ENCODE measurements at regions not wholly inside any gene's neighbourhood (a gene's known extent, or its start where the extent isn't known, plus 50 kb on each side); places are given as distances from the start of the nearest gene placed in this dataset.

DNA sequence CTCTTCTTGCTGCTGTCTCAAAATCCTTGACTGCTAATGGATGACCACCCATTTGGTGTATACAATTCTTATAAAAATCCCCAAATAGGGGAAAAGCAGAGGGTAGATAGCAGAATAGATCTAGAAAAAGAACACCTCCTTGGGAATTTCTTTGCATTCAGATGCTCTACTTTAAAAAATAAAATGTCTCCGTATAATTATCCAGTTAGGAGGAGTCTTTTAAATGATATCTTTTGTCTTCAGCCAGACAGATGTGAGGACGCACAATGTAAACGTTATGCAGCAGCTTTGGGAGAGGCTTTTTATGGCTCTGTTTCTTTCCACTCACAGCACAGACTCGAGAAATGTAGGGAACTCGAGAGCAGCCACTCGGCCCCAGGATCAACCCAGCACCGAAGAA, 300.2 kb downstream of the IRF8 start:
- no peak for DNase-seq (ENCODE audit: low read depth)

DNA sequence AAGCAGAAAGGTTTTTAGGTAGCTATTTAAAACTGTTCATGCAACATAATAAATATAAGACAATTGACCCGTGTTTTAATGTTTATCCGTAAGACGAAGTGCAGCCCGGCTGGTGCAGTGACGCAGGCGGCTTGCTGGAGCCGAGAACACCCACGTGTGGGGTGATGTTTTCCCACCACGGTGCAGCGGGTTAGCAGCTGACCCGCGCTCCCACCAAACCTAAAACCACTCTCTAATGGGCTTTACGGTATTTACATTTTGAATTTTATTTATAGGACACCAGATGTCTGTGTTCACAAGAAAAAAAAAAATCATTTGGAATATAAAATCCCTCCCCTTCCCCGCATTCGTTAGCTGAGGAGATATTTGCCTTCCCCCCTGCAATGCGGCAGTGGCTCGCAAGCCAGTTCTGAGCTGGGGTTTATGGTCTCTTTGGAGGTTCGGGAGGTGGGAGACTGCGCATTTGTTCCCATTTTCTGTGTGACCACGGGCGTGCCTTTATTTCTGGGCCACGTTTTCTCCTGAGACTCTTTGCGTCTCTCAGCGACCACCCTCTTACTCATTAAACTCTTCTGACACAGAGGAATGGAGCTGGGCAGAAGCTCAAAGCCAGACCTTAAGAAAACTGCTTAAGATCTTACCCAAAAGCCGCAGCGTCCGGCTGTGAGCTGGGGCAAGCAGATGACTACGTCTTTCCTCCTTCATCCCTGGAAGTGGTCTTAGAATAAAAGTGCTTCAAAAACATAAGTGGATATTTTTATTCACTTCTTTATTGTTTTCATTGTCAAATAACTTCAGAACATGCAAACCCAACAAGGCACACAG, 301.1 kb downstream of the IRF8 start:
- DNase-seq (ENCODE audit: low read depth): no peak

GRCh38 chr16:86200722-86201121, 301.8 kb downstream of the IRF8 start:
- no peak for DNase-seq (ENCODE audit: low read depth)

- no peak for DNase-seq (ENCODE audit: low read depth)
These were observed 302.8 kb downstream of the IRF8 start for GRCh38 chr16:86201746-86202145.

DNA sequence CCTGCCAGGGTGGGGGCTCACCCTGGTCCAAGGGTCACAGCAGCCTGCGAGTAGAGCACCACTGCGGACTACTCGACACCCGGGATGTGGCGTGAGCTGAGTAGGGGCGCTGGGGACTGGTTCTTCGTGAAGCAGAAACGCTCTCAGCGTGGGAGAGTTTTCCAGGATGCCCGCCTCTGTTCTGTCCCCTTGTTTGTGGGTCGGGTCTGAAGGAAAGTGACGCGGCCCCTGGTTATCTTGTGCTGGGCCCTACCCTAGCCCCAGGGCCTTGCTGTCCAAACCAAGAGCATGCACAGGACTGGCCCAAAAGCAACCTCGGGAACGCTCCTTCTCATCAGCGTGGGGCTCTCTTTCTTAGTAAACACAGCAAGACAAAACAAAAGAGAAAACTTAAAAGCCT, 303.3 kb downstream of the IRF8 start:
- DNase-seq (ENCODE audit: low read depth): no peak

- DNase-seq (ENCODE audit: low read depth): no peak
These were observed 303.9 kb downstream of the IRF8 start for GRCh38 chr16:86202760-86203426.

- no peak for DNase-seq (ENCODE audit: low read depth)
These were observed 304.8 kb downstream of the IRF8 start for GRCh38 chr16:86203557-86204275.

- DNase-seq (ENCODE audit: low read depth): no peak
These were observed 304.6 kb upstream of the FOXF1 start for GRCh38 chr16:86205521-86206245.

DNA sequence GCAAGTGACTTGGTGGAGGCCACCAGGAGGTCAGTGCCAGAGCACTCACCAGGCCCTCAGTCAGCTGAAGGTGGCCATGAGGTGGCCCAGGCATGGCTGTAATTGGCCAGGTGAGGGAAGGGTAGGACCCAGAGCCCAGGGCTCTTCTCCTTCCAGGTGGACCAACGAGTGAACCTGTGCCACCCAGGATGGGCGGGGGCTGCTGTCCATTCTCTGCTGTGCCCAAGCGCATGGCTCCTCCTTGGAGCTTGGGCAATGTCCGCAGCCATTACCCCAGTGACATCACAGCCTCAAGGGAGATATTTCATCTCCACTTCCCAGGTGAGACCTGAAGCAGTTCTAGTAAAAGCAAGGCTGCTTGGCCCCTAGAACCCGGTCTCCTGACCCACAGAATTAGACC, 303.0 kb upstream of the FOXF1 start:
- DNase-seq (ENCODE audit: low read depth): no peak

DNA sequence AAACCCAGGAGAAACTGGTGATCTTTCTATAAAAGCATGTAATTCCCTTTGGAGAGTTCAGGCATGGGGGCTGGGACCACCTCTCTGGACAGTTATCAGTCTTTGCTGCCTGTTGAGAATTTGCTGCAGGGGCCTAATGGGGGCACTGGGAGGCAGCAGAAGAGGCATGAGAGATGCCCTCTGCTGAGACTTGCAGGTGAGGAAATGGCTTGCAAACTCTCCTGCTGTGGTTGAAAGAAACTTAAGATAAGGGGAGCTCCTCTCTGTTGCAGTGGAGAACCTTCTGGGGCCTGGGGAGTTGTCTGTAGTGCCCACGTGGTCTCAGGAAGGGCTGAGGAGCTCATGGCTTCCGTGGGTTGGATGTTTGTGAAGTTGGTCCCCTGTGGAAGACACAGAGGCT, 301.1 kb upstream of the FOXF1 start:
- no peak for DNase-seq (ENCODE audit: low read depth)

GRCh38 chr16:86210403-86211193, 299.7 kb upstream of the FOXF1 start:
- no peak for DNase-seq (ENCODE audit: low read depth)

- DNase-seq (ENCODE audit: low read depth): no peak
These were observed 299.1 kb upstream of the FOXF1 start for GRCh38 chr16:86211265-86211664.

DNA sequence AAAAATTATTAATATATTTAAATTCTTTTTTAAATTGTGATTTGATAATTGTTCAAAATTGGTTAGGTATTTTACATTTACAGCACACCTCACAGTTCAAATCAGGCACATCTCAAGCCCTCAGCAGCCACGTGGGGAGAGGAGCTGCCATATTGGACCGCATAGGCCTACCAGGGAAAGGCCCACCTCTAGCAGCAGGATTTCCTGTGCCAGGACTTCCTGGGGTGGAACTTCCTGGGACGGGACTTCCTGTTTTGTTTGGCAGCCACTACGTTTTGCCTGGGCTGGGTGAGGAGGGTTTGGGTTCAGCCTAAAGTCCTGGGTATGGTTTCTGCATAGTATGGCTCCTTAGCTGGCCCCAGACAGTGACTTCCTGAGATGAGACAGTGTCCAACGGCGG, 298.5 kb upstream of the FOXF1 start:
- DNase-seq (ENCODE audit: low read depth): no peak

DNA sequence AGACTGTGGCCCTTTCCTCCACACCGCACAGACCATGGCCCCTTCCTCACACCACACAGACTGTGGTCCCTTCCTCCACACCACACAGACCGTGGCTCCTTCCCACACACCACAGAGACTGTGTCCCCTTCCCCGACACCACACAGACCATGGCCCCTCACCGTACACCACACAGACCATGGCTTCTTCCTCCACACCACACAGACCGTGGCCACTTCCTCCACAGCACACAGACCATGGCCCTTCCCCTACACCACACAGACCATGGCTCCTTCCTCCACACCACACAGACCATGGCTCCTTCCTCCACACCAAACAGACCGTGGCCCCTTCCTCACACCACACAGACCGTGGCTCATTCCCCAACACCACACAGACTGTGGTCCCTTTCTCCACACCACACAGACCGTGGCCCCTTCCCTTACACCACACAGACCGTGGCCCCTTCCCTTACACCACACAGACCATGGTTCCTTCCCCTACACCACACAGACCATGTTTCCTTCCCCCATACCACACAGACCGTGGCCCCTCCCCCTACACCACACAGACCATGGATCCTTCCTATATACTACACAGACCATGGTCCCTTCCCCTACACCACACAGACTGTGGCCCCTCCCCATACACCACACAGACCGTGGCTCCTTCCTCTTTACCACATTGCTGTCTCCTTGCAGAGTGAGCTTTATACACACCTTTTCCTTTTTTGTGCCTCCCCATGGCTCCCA, 297.5 kb upstream of the FOXF1 start:
- no peak for DNase-seq (ENCODE audit: low read depth)

DNA sequence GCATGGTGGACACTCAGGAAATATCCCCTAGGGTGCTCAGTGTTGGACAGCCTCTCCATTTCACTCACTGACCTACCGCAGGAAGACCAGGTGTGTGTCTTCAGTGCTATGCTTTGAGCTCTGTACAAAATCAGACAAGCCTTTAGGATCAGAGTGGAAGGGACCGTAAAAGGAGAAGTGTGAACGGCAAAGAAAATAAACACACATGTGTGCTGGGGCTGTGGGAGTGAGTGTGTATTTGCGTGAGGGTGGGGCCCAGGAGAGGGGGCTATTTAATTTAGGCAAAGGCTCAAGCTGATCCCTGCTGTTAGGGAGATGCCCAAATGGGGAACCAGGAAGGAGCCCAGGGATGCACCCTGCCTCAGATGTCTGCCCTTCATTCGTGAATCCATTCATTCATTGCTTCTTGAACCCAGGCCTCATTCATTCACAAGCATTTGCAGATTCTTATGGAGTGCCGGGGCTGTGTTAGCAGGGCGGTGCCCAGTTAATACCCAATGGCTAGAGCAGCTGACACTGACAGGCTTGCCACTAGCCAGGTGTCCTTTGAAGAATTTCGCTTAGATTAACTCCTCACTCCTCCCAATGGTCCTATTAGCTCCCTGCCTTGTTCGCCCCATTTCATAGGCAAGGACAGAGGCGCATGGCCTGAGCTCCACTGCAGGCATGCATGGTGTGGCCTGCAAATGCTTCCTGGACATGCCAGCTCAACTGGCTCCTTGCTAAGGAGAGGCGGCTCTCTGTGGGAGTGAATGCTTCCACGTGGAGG, 296.7 kb upstream of the FOXF1 start:
- DNase-seq (ENCODE audit: low read depth): no peak

- no peak for DNase-seq (ENCODE audit: low read depth)
These were observed 295.7 kb upstream of the FOXF1 start for GRCh38 chr16:86214326-86215232.

- no peak for DNase-seq (ENCODE audit: low read depth)
These were observed 294.9 kb upstream of the FOXF1 start for GRCh38 chr16:86215233-86215978.

- no peak for DNase-seq (ENCODE audit: low read depth)
These were observed 294.2 kb upstream of the FOXF1 start for GRCh38 chr16:86215979-86216585.
